DND-41 (cell line): ENCODE measurements at regions not wholly inside any gene's neighbourhood (a gene's known extent, or its start where the extent isn't known, plus 50 kb on each side); places are given as distances from the start of the nearest gene placed in this dataset.

Experiments used
- CTCF ChIP-seq: IDR thresholded peaks from 2 replicates; pipeline ENCODE4 v1.5.1; 2012; ENCODE audit warnings: borderline replicate concordance, low read length, moderate library complexity, mild to moderate bottlenecking; ENCODE audit not compliant: poor library complexity, severe bottlenecking; ENCODE audit errors: extremely low read depth
- EZH2 ChIP-seq: IDR thresholded peaks from 3 replicates; pipeline ENCODE4 v1.6.1; 2012; ENCODE audit warnings: borderline replicate concordance, low read depth, mild to moderate bottlenecking, moderate library complexity, low read length, inconsistent platforms; ENCODE audit not compliant: severe bottlenecking

- no peak for TF ChIP-seq CTCF
- no peak for TF ChIP-seq EZH2
Measured at GRCh38 chr2:8433390-8433789, 248.5 kb upstream of the ID2 start.
